Activated effector memory CD4-positive, alpha-beta T cell treated with anti-CD3 and anti-CD28 coated beads, Interleukin-2, amount 50 U/mL, for 16 hours (primary cell): ENCODE measurements at regions not wholly inside any gene's neighbourhood (a gene's known extent, or its start where the extent isn't known, plus 50 kb on each side); places are given as distances from the start of the nearest gene placed in this dataset.

Experiments used
- DNase-seq: peaks from one replicate; pipeline ENCODE4 v3.0.0-alpha.2; 2020

GRCh38 chr18:77765468-77765867 is 515.8 kb downstream of the GALR1 start:
- no peak for DNase-seq

- no peak for DNase-seq
Measured at GRCh38 chr18:77766421-77766820, 516.8 kb downstream of the GALR1 start.

- no peak for DNase-seq
Measured at GRCh38 chr18:77772177-77772576, 522.5 kb downstream of the GALR1 start.

GRCh38 chr18:77776104-77776503 is 526.5 kb downstream of the GALR1 start:
- DNase-seq, result no peak

- no peak for DNase-seq
Measured at GRCh38 chr18:77777163-77777562, 527.5 kb downstream of the GALR1 start.

GRCh38 chr18:77784759-77785379 is 535.2 kb downstream of the GALR1 start:
- no peak for DNase-seq

GRCh38 chr18:77785415-77785975 is 535.8 kb downstream of the GALR1 start:
- no peak for DNase-seq

GRCh38 chr18:77803024-77803423 is 553.4 kb downstream of the GALR1 start:
- DNase-seq, result no peak

GRCh38 chr18:77804382-77804781 is 554.7 kb downstream of the GALR1 start:
- DNase-seq, result no peak

- DNase-seq, result no peak
Measured at GRCh38 chr18:77807650-77808049, 558.0 kb downstream of the GALR1 start.

- no peak for DNase-seq
Measured at GRCh38 chr18:77811503-77811902, 561.9 kb downstream of the GALR1 start.

GRCh38 chr18:77815666-77816338 is 566.2 kb downstream of the GALR1 start:
- DNase-seq, result no peak

- DNase-seq, result no peak
Measured at GRCh38 chr18:77818328-77818727, 568.7 kb downstream of the GALR1 start.

- no peak for DNase-seq
Measured at GRCh38 chr18:77820472-77820871, 570.8 kb downstream of the GALR1 start.

GRCh38 chr18:77821892-77822291 is 572.2 kb downstream of the GALR1 start:
- DNase-seq, result no peak

GRCh38 chr18:77822632-77823031 is 573.0 kb downstream of the GALR1 start:
- DNase-seq, result no peak

- no peak for DNase-seq
Measured at GRCh38 chr18:77833807-77834206, 584.2 kb downstream of the GALR1 start.

GRCh38 chr18:77851802-77852201 is 602.2 kb downstream of the GALR1 start:
- no peak for DNase-seq

GRCh38 chr18:77853859-77854258 is 604.2 kb downstream of the GALR1 start:
- DNase-seq, result no peak

- DNase-seq, result no peak
Measured at GRCh38 chr18:77857678-77858655, 608.3 kb downstream of the GALR1 start.

GRCh38 chr18:77859634-77860033 is 610.0 kb downstream of the GALR1 start:
- no peak for DNase-seq

- no peak for DNase-seq
Measured at GRCh38 chr18:77862066-77862757, 612.6 kb downstream of the GALR1 start.

- DNase-seq, result no peak
Measured at GRCh38 chr18:77865853-77866252, 616.2 kb downstream of the GALR1 start.
